Upper lobe of left lung (tissue), 4 donors: ENCODE measurements at regions not wholly inside any gene's neighbourhood (a gene's known extent, or its start where the extent isn't known, plus 50 kb on each side); places are given as distances from the start of the nearest gene placed in this dataset.

Experiments used
- EP300 ChIP-seq, 4 donors: sonication (generic); formaldehyde crosslinking; IDR thresholded peaks; one replicate each; pipeline ENCODE4 v1.5.1; 2017; ENCODE audit warnings: antibody characterized with exemption in 4 of 4, control low read depth in 2 of 4
- POLR2A ChIP-seq, 4 donors: fragments of 450-650 bp; IDR thresholded peaks; one replicate each; pipeline ENCODE4 v1.5.1; 2016 to 2017; ENCODE audit warnings: antibody characterized with exemption in 4 of 4, mild to moderate bottlenecking in 2 of 4
- POLR2AphosphoS5 ChIP-seq, 2 donors: sonication (generic); formaldehyde crosslinking; IDR thresholded peaks; one replicate each; pipeline ENCODE4 v1.5.1; 2017; ENCODE audit warnings: antibody characterized with exemption in 2 of 2
- TF ChIP-seq, protein P1 (sequence below), 6 experiments: fragments of 450-650 bp in 4 of 6; fragments of 200-600 bp in 2 of 6; sonication (generic) in 2 of 6; IDR thresholded peaks; one replicate each; pipeline ENCODE4 v1.5.1; 2016 to 2019; ENCODE audit warnings: antibody characterized with exemption in 6 of 6

DNA sequence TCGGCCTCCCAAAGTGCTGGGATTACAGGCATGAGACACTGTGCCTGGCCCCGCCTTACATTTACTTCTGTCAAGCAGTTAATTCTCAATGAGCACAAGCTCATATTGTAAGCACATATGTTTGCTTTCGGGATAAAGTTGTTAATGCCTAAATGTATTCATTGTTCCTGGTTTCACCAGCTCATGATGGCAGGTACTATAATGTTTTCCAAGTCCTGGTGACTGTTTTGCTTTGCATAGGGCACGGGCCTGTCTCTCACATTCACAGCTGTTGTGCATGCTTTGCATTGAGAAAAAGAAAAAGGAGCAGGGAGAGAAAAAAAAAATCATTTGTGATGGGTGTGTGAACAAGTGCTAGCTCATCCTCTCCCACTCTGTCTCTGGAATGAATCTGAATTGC is 661.2 kb upstream of the TENM3 start:
- TF ChIP-seq, protein P1, sequence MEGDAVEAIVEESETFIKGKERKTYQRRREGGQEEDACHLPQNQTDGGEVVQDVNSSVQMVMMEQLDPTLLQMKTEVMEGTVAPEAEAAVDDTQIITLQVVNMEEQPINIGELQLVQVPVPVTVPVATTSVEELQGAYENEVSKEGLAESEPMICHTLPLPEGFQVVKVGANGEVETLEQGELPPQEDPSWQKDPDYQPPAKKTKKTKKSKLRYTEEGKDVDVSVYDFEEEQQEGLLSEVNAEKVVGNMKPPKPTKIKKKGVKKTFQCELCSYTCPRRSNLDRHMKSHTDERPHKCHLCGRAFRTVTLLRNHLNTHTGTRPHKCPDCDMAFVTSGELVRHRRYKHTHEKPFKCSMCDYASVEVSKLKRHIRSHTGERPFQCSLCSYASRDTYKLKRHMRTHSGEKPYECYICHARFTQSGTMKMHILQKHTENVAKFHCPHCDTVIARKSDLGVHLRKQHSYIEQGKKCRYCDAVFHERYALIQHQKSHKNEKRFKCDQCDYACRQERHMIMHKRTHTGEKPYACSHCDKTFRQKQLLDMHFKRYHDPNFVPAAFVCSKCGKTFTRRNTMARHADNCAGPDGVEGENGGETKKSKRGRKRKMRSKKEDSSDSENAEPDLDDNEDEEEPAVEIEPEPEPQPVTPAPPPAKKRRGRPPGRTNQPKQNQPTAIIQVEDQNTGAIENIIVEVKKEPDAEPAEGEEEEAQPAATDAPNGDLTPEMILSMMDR (IDR thresholded peaks at IDR 0.05) = no peak
- no peak for TF ChIP-seq POLR2A (IDR thresholded peaks at IDR 0.05)
- no peak for TF ChIP-seq POLR2AphosphoS5 (IDR thresholded peaks at IDR 0.05)
- TF ChIP-seq EP300 (IDR thresholded peaks at IDR 0.05) = no peak
